HAP-1 (cell line): ENCODE measurements at regions not wholly inside any gene's neighbourhood (a gene's known extent, or its start where the extent isn't known, plus 50 kb on each side); places are given as distances from the start of the nearest gene placed in this dataset.

Experiments
- DNase-seq, 2 experiments: peaks; one replicate each; pipeline ENCODE4 v3.0.0-alpha.2; 2016 to 2020; ENCODE audit warnings: low spot score in 2 of 2
- H3K27me3 ChIP-seq: fragments of 250-450 bp; sonication (Bioruptor Pico); 2 replicates; pipeline ENCODE4 v1.5.1; 2020; ENCODE audit warnings: low read depth, mild to moderate bottlenecking, moderate library complexity
- H3K36me3 ChIP-seq: fragments of 250-450 bp; sonication (Bioruptor Pico); replicated peaks from 2 replicates; pipeline ENCODE4 v1.5.1; 2020; ENCODE audit warnings: mild to moderate bottlenecking
- H3K4me1 ChIP-seq: fragments of 250-450 bp; sonication (Bioruptor Pico); 2 replicates; pipeline ENCODE4 v1.5.1; 2020; ENCODE audit warnings: mild to moderate bottlenecking
- H3K4me3 ChIP-seq: fragments of 250-450 bp; sonication (Bioruptor Pico); 2 replicates; pipeline ENCODE4 v1.5.1; 2020; ENCODE audit warnings: mild to moderate bottlenecking, moderate library complexity
- H3K9me3 ChIP-seq: fragments of 250-450 bp; sonication (Bioruptor Pico); 2 replicates; pipeline ENCODE4 v1.5.1; 2020; ENCODE audit warnings: mild to moderate bottlenecking, moderate library complexity
- in situ Hi-C: fragments of 300-500 bp; cut with MboI; formaldehyde crosslinking; loops from 3 replicates; pipeline ENCODE4 v1.14.3; 2020; ENCODE audit warnings: low sequenced_read_pairs, inconsistent platforms, mixed read lengths

DNA sequence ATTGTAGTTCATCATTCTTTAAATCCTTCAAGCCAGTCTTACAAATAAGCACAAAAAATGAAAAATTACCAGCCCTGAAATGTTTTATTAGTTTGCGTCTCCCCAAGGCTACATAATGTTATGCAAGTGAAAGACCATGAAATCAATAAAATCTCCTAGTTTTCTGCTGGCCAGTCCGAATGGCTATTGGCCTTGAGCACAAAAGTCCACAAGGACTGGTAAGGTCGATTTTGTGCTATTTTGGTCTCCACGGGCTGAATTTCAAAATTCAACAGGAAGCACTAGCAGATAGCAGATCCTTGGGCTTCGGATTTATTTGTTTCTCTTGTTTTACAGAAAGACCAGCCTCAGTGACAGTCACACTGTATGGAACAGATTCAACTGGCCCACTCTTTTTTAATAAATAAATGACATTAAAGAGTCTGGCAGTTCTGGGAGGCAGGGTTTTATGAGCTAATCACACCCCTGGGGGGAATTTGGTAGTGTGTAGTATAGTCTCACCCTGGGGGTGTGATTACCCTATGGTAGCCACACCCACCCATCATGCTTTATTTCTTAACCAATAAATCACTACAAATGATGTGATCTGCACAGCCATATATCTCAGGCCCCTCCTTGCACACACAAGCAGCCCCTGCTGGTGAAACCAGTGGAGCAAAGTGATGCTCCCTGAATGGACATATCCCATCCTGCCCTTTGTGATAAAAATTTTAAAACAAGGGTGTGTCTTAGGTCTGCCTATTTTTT is 51.1 kb upstream of the TMEM33 start:
- Histone ChIP-seq H3K27me3 (no peaks in the 10 kb centered on the region), H3K4me3 (no peak overlapping the region), H3K9me3 (no peaks in the 10 kb centered on the region), H3K36me3 (no peaks in the 10 kb centered on the region), H3K4me1 (peaks cover 18% of the 10 kb centered on the region)
- in situ Hi-C loops = loop anchor here (25.0 kb wide), 1 partner anchor 597 kb away; no protein-coding TSS in a partner anchor
- peak; percentile 6 to 39 for DNase-seq

DNA sequence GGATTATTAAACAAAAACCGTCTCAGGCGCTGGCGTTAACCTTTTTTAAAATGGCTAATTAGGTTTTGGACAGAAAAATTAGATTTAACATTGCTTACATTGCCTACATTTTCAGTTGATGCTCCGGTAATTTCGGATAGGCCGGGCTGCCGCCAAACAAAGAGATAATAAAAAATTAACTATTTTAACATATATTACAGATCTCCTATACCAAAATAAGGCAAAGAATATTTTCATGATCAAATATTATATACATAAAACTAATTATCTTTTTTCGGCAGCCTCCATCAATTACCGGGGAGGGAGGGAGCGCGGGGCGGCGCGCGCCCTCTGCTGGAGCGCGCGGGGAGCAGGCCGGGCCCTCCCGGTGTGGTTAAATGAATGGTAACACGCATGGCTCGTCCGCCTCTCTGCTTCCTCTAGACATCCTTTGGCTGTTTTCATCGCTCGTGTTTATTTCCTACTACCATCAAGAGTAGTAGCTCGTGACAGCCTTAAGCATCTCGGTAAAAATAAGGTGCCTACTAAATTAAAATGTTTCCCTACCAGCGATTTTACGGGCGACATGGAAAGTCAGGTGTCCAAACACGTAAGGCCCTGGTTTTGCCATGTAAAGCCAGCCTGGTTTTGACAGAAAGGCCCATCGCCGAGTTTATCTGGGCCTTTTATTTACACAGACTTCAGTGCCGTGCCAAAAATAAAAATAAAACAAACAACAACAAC is 52.4 kb upstream of the TMEM33 start:
- in situ Hi-C loops = loop anchor here (25.0 kb wide), 1 partner anchor 595 kb away; no protein-coding TSS in a partner anchor
- Histone ChIP-seq H3K4me1 (peaks cover 15% of the 10 kb centered on the region), H3K4me3 (peak overlapping the region; percentile 24), H3K9me3 (no peaks in the 10 kb centered on the region), H3K27me3 (no peaks in the 10 kb centered on the region), H3K36me3 (no peaks in the 10 kb centered on the region)
- DNase-seq = peak; percentile 33 to 66

DNA sequence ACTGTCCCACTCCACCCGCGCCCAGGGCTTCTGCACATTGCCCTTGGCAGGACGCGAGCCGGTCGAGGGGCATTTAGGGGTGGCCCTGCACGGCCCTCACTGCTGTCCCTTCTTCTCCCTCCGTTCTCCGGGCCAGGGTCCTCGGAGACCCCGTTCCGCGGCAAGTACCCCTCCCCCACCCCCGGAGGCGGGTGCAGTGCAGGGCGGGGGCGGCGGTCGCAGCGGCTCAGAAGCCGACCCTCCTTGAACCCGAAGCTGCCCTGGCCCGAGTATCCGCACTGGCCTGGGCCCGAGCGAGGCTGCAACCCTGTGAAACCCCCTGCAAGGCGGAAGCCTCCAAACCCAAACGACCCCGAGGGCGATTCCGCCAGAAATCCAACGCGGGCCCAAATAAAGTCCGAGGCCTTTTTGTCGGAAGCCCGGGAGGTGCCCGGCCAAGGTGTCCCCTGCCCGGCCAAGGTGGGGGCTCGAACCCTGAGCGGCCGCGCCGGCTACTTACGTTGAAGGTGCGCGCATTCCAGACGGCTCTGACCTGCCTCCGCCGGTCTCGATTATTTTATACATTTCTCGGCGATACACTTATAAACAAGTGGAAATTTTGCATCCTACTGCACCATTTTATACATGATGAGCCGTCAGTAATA is 53.1 kb upstream of the TMEM33 start:
- Histone ChIP-seq H3K27me3 (no peaks in the 10 kb centered on the region), H3K9me3 (no peaks in the 10 kb centered on the region), H3K4me3 (peak overlapping the region; percentile 24), H3K4me1 (peaks cover 8% of the 10 kb centered on the region), H3K36me3 (no peaks in the 10 kb centered on the region)
- peak in 1 of 2 experiments; percentile 28 for DNase-seq
- in situ Hi-C loops = loop anchor here (25.0 kb wide), 1 partner anchor 595 kb away; no protein-coding TSS in a partner anchor

DNA sequence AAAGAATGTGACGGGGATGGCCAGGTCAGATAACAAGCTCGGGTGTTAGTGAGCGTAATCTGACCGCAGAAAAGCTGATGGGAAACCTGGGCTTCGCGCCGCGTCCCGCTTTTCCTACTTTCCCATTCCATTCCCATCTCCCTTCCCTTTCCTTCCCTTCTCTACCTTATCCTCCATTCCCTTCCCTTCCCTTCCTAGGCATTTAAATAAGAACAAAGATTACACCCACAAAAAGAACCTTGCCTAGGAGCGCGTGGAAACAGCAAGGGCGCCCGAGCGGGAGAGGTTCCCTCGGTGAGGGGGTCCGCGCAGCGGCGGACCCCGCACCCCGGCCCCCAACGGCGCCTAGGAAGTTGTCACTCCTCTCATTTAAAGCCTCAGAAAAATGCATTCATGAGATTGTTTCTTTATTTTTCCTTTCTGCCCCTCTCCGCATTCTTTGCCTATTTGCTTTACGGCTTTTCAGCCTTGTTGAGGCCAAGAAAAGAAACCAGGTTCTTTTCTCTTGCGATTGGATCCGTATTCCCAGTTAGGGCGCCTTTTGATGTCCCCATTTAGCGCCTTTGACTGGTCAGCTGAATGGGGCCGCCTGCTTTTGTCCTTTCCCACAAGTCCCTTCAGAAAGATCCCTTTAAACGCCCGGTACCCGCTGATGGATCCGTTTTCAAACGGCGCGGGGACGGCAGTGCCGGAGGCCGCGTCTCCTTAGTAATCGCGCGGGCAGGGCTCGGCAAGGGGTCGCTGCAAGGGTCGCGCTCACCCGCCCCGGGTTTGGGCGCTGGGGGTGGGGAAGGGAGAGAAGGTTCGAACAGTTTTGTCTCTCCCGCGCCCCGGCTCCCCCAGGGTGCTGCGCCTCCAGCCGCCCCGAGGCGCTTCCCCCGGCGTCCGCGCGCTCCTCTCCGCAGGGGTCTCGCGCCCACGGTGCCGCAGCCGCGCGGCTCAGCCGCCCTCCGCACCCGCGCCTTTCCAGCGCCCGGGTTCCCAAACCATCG is 54.1 kb upstream of the TMEM33 start:
- in situ Hi-C loops = loop anchor here (25.0 kb wide), 1 partner anchor 594 kb away; no protein-coding TSS in a partner anchor
- no peak for DNase-seq
- H3K27me3 ChIP-seq = no peaks in the 10 kb centered on the region
- H3K4me3 ChIP-seq = no peak overlapping the region
- H3K9me3 ChIP-seq = no peaks in the 10 kb centered on the region
- peaks cover 4% of the 10 kb centered on the region for H3K4me1 ChIP-seq
- no peaks in the 10 kb centered on the region for H3K36me3 ChIP-seq

DNA sequence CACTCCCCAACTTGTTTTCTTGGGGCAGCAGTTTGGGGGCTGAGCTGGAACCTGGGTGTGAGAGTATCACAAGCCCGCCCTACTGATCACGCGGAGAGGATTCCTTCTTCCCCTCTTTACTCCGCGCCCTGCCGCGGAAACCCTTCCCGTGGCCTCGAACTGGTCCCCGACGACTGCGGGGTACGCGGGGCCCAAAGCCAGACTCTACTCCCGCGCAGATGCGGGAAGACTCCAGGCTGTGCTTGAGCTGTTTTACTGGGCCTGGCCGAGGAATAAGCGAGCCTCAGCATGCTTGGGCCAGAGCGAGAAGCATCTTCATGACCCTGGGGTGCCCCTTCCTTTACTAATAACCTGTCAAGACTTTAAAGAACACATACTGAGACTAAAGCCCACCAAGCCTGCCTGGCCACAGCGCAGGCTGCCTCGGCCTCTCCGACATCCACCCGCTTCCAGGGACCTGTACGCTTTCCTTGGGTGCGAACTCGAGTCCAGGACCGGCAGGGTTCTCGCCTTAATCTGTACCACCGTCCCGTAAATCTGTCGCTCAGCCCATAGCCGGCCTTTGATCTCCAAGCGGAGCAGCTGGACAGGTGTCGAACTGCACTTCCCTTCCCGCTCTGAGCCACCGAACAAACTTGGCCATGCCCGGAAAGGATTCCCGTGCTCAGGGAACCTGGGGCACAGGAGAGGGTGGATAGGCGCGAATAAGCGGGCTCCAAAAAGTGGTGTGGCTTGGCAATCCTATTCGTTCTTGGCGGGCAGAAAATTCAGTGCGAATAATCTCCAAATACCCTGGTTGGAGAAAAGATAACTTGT is 55.0 kb upstream of the TMEM33 start:
- Histone ChIP-seq H3K4me1 (peaks cover 4% of the 10 kb centered on the region), H3K36me3 (no peaks in the 10 kb centered on the region), H3K9me3 (no peaks in the 10 kb centered on the region), H3K4me3 (no peak overlapping the region), H3K27me3 (0 out of 2 replicates have a peak, but pooled peaks cover 2% of the 10 kb centered on the region)
- in situ Hi-C loops = loop anchor here (25.0 kb wide), 1 partner anchor 593 kb away; no protein-coding TSS in a partner anchor
- DNase-seq = no peak

DNA sequence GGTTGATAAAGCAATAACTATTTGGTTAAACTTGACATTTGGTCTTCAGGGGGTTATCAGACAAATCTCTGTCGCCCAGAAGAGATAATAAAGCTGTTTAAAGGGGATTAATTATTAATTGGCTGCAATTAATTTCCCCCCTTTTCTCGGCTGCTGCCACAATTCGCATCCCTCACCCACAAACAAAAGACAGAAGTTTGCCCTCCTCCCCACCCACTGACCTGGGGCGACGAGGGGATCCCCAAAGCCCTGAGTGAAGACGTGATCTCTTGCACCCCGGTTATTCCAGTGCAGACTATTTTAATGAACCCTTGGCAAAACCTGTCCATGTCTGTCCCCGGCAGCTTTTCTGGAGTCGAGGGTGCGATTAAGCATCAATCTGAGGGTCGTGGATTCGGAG is 55.7 kb upstream of the TMEM33 start:
- H3K4me3 ChIP-seq = no peak overlapping the region
- in situ Hi-C loops = loop anchor here (25.0 kb wide), 1 partner anchor 592 kb away; no protein-coding TSS in a partner anchor
- no peaks in the 10 kb centered on the region for H3K9me3 ChIP-seq
- 0 out of 2 replicates have a peak, but pooled peaks cover 2% of the 10 kb centered on the region for H3K27me3 ChIP-seq
- peaks cover 4% of the 10 kb centered on the region for H3K4me1 ChIP-seq
- H3K36me3 ChIP-seq = no peaks in the 10 kb centered on the region
- no peak for DNase-seq

DNA sequence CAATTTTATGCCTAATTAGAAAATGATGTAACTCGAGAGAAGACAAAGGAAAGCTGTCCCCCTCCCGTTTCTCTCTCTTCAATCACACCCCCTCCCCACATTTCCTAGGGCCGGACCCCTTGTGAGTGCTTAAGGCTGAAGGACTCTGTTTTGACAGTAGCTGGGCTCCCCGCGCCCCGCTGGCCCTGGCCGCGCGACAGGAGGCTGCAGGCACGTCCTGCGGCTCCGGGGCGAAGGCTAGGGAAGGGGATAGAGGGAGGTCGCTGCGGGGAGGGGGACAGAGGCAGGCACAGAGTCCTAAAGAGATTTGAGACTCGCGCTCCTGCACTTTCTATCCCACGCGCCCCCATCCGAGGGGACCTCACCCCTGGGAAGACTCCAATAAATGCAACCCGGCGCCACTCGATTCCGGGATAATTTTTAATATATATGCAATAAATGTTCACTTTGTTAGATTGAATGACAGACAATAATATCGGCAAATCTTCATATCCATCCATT is 56.2 kb upstream of the TMEM33 start:
- Histone ChIP-seq H3K4me1 (peaks cover 4% of the 10 kb centered on the region), H3K4me3 (no peak overlapping the region), H3K9me3 (no peaks in the 10 kb centered on the region), H3K27me3 (0 out of 2 replicates have a peak, but pooled peaks cover 2% of the 10 kb centered on the region), H3K36me3 (no peaks in the 10 kb centered on the region)
- DNase-seq = no peak
- in situ Hi-C loops = loop anchor here (25.0 kb wide), 1 partner anchor 592 kb away; no protein-coding TSS in a partner anchor

DNA sequence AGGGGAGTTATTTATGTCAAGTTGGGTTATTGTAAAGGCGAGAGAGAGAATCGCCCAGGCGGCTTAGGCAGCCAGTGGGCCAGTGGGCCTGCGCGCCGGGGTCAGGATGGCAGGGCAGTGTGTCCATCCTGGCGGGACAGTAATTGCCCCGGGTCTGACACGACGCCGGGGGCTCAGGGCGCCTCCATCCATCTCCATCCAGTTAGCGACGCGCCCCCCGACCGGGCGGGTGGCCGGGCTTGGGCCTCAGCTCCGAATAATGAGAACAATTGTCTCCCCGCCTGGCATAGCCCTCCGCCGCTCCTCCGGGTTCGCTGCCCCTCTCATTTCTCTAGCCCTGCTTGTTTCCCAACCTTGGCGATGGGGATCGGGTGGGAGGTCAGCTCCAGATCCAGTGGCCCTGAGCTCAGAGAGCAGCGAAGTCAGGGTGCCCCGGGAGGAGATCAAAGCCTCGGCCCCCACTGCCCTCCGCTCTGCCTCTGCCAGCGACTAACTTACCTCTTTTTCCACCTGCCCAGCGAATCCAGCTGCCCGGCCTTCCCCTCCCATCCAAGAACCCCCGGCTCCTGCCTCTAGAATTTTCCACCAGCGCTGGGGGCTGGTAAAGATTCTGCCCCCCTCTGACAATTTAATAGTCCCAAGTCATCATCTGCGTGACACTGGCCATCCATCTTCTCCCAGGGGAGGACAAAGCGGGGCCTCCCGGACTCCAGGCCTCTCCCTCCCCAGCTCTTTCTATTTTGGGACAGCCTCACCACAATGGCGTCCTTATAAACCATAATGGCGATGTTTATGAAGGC is 56.9 kb upstream of the TMEM33 start:
- in situ Hi-C loops = loop anchor here (25.0 kb wide), 1 partner anchor 591 kb away; no protein-coding TSS in a partner anchor
- Histone ChIP-seq H3K4me1 (peaks cover 4% of the 10 kb centered on the region), H3K27me3 (0 out of 2 replicates have a peak, but pooled peaks cover 2% of the 10 kb centered on the region), H3K36me3 (no peaks in the 10 kb centered on the region), H3K9me3 (no peaks in the 10 kb centered on the region), H3K4me3 (no peak overlapping the region)
- no peak for DNase-seq

DNA sequence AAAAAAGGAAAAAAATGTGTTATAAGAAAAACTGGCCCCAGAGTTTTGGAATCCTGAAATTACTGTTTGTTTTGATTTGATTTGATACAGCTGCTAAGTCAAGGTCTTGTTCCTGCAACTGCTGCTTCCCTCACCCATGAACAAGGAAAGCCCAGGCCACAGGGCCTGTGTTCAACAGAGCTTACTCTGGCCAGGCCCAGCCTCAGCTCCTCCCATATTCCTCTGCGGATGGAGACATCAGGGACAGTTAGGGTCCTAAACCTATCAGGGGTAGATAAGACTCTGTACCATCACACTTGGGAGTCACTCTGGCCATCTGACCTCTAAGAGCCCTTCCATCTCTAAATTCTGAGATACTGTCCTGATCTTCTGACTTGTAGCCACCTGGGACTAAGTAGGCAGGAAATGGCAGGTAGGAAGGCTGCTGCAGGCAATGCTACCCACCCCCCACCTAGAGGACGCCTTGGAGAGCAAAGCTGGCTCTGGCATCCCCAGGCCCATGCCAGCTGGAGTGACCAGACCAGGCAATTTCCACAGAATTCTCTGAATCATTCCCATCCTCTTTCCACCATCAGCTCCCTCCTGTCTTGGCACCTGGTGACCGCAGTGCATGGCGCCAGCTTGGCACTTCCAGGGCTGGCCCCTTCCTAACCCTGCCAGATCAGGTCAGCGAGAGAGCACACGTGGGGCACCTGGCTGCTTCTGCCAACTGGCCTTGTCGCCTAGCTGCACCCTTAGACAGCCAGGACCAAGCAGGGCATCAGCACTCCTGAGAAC is 58.0 kb upstream of the TMEM33 start:
- no peaks in the 10 kb centered on the region for H3K9me3 ChIP-seq
- in situ Hi-C loops = loop anchor here (25.0 kb wide), 1 partner anchor 590 kb away; no protein-coding TSS in a partner anchor

DNA sequence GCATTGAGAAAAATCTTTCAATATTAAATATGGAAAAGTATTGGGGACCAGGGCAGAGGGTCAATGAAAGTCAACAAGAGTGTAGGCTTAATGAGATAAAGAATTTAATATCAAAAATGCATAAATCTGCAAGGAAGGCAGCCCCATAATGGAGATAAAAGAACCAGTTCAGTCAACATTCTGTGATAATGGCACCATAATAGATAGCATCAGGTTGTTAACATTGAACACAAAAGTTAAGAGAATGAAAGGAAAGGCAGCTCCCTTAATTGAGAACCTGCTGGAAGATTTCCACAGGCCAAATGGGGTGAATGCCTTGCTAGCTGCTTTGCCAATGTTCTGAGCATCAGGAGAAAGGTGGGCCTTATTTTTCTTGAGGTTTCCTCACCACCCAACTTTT is 60.4 kb upstream of the TMEM33 start:
- 0 out of 2 replicates have a peak, but pooled peaks cover 2% of the 10 kb centered on the region for H3K27me3 ChIP-seq
- H3K36me3 ChIP-seq = no peaks in the 10 kb centered on the region
- in situ Hi-C loops = loop anchor here (25.0 kb wide), 1 partner anchor 588 kb away; no protein-coding TSS in a partner anchor

More for the DNA sequence above, 58.0 kb upstream of the TMEM33 start:
- Histone ChIP-seq H3K4me3 (no peak overlapping the region), H3K36me3 (no peaks in the 10 kb centered on the region), H3K27me3 (0 out of 2 replicates have a peak, but pooled peaks cover 2% of the 10 kb centered on the region), H3K4me1 (peaks cover 2% of the 10 kb centered on the region)
- DNase-seq = no peak

More for the DNA sequence above, 60.4 kb upstream of the TMEM33 start:
- H3K4me3 ChIP-seq = no peak overlapping the region
- DNase-seq = no peak
- H3K9me3 ChIP-seq = no peaks in the 10 kb centered on the region
- H3K4me1 ChIP-seq = no peaks in the 10 kb centered on the region
